Kasumi-1 (cell line): ENCODE measurements at regions not wholly inside any gene's neighbourhood (a gene's known extent, or its start where the extent isn't known, plus 50 kb on each side); places are given as distances from the start of the nearest gene placed in this dataset.
"Not testable (repeated sequence)": the region's sequence is repeated elsewhere in the genome, so short reads cannot be mapped to it uniquely, and the experiment has no call there.

ENCODE experiments used
- DNase-seq, 2 experiments: peaks; one replicate each; lab custom pipeline; 2025; lab: John Stamatoyannopoulos, UW

- DNase-seq, result no peak
Observed at GRCh38 chr7:13092708-13093005, 405.2 kb downstream of the ARL4A start.

GRCh38 chr7:13093160-13093559, 405.7 kb downstream of the ARL4A start:
- DNase-seq, result no peak

- DNase-seq, result no peak
Observed at GRCh38 chr7:13097499-13097898, 410.1 kb downstream of the ARL4A start.

- DNase-seq, result no peak
Observed at GRCh38 chr7:13098161-13098560, 410.7 kb downstream of the ARL4A start.

- DNase-seq, result no peak
Observed at GRCh38 chr7:13099154-13099795, 411.8 kb downstream of the ARL4A start.

GRCh38 chr7:13104128-13104527, 416.7 kb downstream of the ARL4A start:
- no peak for DNase-seq

GRCh38 chr7:13105209-13105608, 417.8 kb downstream of the ARL4A start:
- no peak for DNase-seq

- DNase-seq, result no peak
Observed at GRCh38 chr7:13106513-13106912, 419.1 kb downstream of the ARL4A start.

GRCh38 chr7:13107291-13107690, 419.9 kb downstream of the ARL4A start:
- DNase-seq, result no peak

GRCh38 chr7:13108061-13108460, 420.6 kb downstream of the ARL4A start:
- no peak for DNase-seq

GRCh38 chr7:13109201-13109600, 421.8 kb downstream of the ARL4A start:
- DNase-seq, result no peak

GRCh38 chr7:13110107-13110506, 422.7 kb downstream of the ARL4A start:
- DNase-seq, result no peak

- no peak for DNase-seq
Observed at GRCh38 chr7:13111230-13111629, 423.8 kb downstream of the ARL4A start.

- not testable (repeated sequence) for DNase-seq
Observed at GRCh38 chr7:13114240-13114639, 426.8 kb downstream of the ARL4A start.

- no peak for DNase-seq
Observed at GRCh38 chr7:13115157-13115772, 427.8 kb downstream of the ARL4A start.

- DNase-seq, result no peak
Observed at GRCh38 chr7:13115855-13116254, 428.4 kb downstream of the ARL4A start.

- DNase-seq, result no peak
Observed at GRCh38 chr7:13117103-13117502, 429.7 kb downstream of the ARL4A start.

GRCh38 chr7:13117592-13117991, 430.2 kb downstream of the ARL4A start:
- DNase-seq, result no peak

GRCh38 chr7:13124629-13125028, 437.2 kb downstream of the ARL4A start:
- DNase-seq, result not testable (repeated sequence)

GRCh38 chr7:13126347-13126746, 438.9 kb downstream of the ARL4A start:
- DNase-seq, result no peak

GRCh38 chr7:13130321-13130720, 442.9 kb downstream of the ARL4A start:
- DNase-seq, result no peak

- not testable (repeated sequence) for DNase-seq
Observed at GRCh38 chr7:13130906-13131305, 443.5 kb downstream of the ARL4A start.

GRCh38 chr7:13132314-13132713, 444.9 kb downstream of the ARL4A start:
- no peak for DNase-seq

- not testable (repeated sequence) for DNase-seq
Observed at GRCh38 chr7:13136345-13136744, 448.9 kb downstream of the ARL4A start.
